ENCODE measurements at regions not wholly inside any gene's neighbourhood (a gene's known extent, or its start where the extent isn't known, plus 50 kb on each side); places are given as distances from the start of the nearest gene placed in this dataset.
"Not testable (repeated sequence)": the region's sequence is repeated elsewhere in the genome, so short reads cannot be mapped to it uniquely, and the experiment has no call there.

GRCh38 chr6:96394727-96395126 is 126.9 kb upstream of the UFL1 start:
- Mint-ChIP-seq H3K9me3 (peaks cover 0 to 2% of the 10 kb centered on the region in 2 donors), H3K27ac (no peak overlapping the region), H3K27me3 (ENCODE audit: low read depth) (no peaks in the 10 kb centered on the region), H3K4me3 (no peak overlapping the region), H3K36me3 (ENCODE audit: insufficient read depth in 2 of 2) (no peaks in the 10 kb centered on the region), H3K4me1 (ENCODE audit: low read depth) (no peaks in the 10 kb centered on the region)
- ATAC-seq (replicated peaks in 1 of 2) (no peak), DNase-seq (no peak)

- Mint-ChIP-seq H3K9me3 (no peaks in the 10 kb centered on the region), H3K4me1 (ENCODE audit: low read depth) (no peaks in the 10 kb centered on the region), H3K27me3 (ENCODE audit: low read depth) (no peaks in the 10 kb centered on the region), H3K36me3 (ENCODE audit: insufficient read depth in 2 of 2) (peaks cover 0 to 1% of the 10 kb centered on the region in 2 donors), H3K4me3 (no peak overlapping the region), H3K27ac (no peak overlapping the region)
- ATAC-seq (replicated peaks in 1 of 2) (no peak), DNase-seq (no peak)
Measured at GRCh38 chr6:96410467-96410866, 111.1 kb upstream of the UFL1 start.

GRCh38 chr6:96420294-96420693 is 101.3 kb upstream of the UFL1 start:
- no peak for ATAC-seq (replicated peaks in 1 of 2)
- H3K27ac Mint-ChIP-seq = no peak overlapping the region
- H3K4me3 Mint-ChIP-seq = no peak overlapping the region
- peaks cover 0 to 3% of the 10 kb centered on the region in 2 donors for H3K36me3 Mint-ChIP-seq (ENCODE audit: insufficient read depth in 2 of 2)
- DNase-seq = no peak
- H3K4me1 Mint-ChIP-seq (ENCODE audit: low read depth) = no peaks in the 10 kb centered on the region
- H3K27me3 Mint-ChIP-seq (ENCODE audit: low read depth) = no peaks in the 10 kb centered on the region
- H3K9me3 Mint-ChIP-seq = peaks cover 4 to 7% of the 10 kb centered on the region in 2 donors

GRCh38 chr6:96433950-96434349 is 87.7 kb upstream of the UFL1 start:
- H3K9me3 Mint-ChIP-seq = peaks cover 8 to 14% of the 10 kb centered on the region in 2 donors

GRCh38 chr6:96436398-96436797 is 85.2 kb upstream of the UFL1 start:
- DNase-seq = no peak
- peaks cover 2 to 10% of the 10 kb centered on the region in 2 donors for H3K9me3 Mint-ChIP-seq
- no peaks in the 10 kb centered on the region for H3K27me3 Mint-ChIP-seq (ENCODE audit: low read depth)

More at GRCh38 chr6:96433950-96434349, 87.7 kb upstream of the UFL1 start:
- Mint-ChIP-seq H3K36me3 (ENCODE audit: insufficient read depth in 2 of 2) (peaks cover 5 to 6% of the 10 kb centered on the region in 2 donors), H3K4me3 (no peak overlapping the region), H3K27me3 (ENCODE audit: low read depth) (no peaks in the 10 kb centered on the region), H3K4me1 (ENCODE audit: low read depth) (peaks cover 9% of the 10 kb centered on the region), H3K27ac (no peak overlapping the region)
- ATAC-seq (replicated peaks in 1 of 2) = no peak
- DNase-seq = no peak

GRCh38 chr6:96437228-96437627 is 84.4 kb upstream of the UFL1 start:
- not testable (repeated sequence) for ATAC-seq (replicated peaks in 1 of 2); H3K27ac Mint-ChIP-seq; H3K9me3 Mint-ChIP-seq; DNase-seq; H3K4me3 Mint-ChIP-seq; H3K36me3 Mint-ChIP-seq (ENCODE audit: insufficient read depth in 2 of 2); H3K27me3 Mint-ChIP-seq (ENCODE audit: low read depth); H3K4me1 Mint-ChIP-seq (ENCODE audit: low read depth)

More at GRCh38 chr6:96436398-96436797, 85.2 kb upstream of the UFL1 start:
- no peak overlapping the region for H3K4me3 Mint-ChIP-seq
- H3K36me3 Mint-ChIP-seq (ENCODE audit: insufficient read depth in 2 of 2) = peaks cover 5% of the 10 kb centered on the region in 2 donors
- H3K27ac Mint-ChIP-seq = no peak overlapping the region
- ATAC-seq (replicated peaks in 1 of 2) = no peak
- no peaks in the 10 kb centered on the region for H3K4me1 Mint-ChIP-seq (ENCODE audit: low read depth)

- Mint-ChIP-seq H3K9me3 (peaks cover 0 to 2% of the 10 kb centered on the region in 2 donors), H3K4me3 (no peak overlapping the region), H3K36me3 (ENCODE audit: insufficient read depth in 2 of 2) (peaks cover 0 to 2% of the 10 kb centered on the region in 2 donors), H3K4me1 (ENCODE audit: low read depth) (no peaks in the 10 kb centered on the region), H3K27me3 (ENCODE audit: low read depth) (peaks cover 5% of the 10 kb centered on the region), H3K27ac (no peak overlapping the region)
- ATAC-seq (replicated peaks in 1 of 2) (no peak), DNase-seq (no peak)
Measured at GRCh38 chr6:96450082-96450769, 71.4 kb upstream of the UFL1 start.

GRCh38 chr6:96450770-96451130 is 70.9 kb upstream of the UFL1 start:
- peaks cover 0 to 2% of the 10 kb centered on the region in 2 donors for H3K36me3 Mint-ChIP-seq (ENCODE audit: insufficient read depth in 2 of 2)
- ATAC-seq (replicated peaks in 1 of 2) = no peak
- no peak for DNase-seq
- H3K9me3 Mint-ChIP-seq = peaks cover 0 to 2% of the 10 kb centered on the region in 2 donors
- peaks cover 5% of the 10 kb centered on the region for H3K27me3 Mint-ChIP-seq (ENCODE audit: low read depth)
- no peak overlapping the region for H3K4me3 Mint-ChIP-seq
- H3K27ac Mint-ChIP-seq = no peak overlapping the region
- H3K4me1 Mint-ChIP-seq (ENCODE audit: low read depth) = no peaks in the 10 kb centered on the region

- H3K9me3 Mint-ChIP-seq = no peaks in the 10 kb centered on the region
- ATAC-seq (replicated peaks in 1 of 2) = no peak
- H3K27ac Mint-ChIP-seq = no peak overlapping the region
- no peak for DNase-seq
- peaks cover 3% of the 10 kb centered on the region for H3K27me3 Mint-ChIP-seq (ENCODE audit: low read depth)
- H3K4me3 Mint-ChIP-seq = no peak overlapping the region
- H3K4me1 Mint-ChIP-seq (ENCODE audit: low read depth) = no peaks in the 10 kb centered on the region
- H3K36me3 Mint-ChIP-seq (ENCODE audit: insufficient read depth in 2 of 2) = no peaks in the 10 kb centered on the region
Measured at GRCh38 chr6:96458771-96459170, 62.8 kb upstream of the UFL1 start.

GRCh38 chr6:96460052-96460700 is 61.4 kb upstream of the UFL1 start:
- Mint-ChIP-seq H3K27ac (no peak overlapping the region), H3K9me3 (no peaks in the 10 kb centered on the region), H3K4me1 (ENCODE audit: low read depth) (peaks cover 3% of the 10 kb centered on the region), H3K27me3 (ENCODE audit: low read depth) (peaks cover 6% of the 10 kb centered on the region), H3K4me3 (no peak overlapping the region), H3K36me3 (ENCODE audit: insufficient read depth in 2 of 2) (no peaks in the 10 kb centered on the region)
- ATAC-seq (replicated peaks in 1 of 2) = no peak
- DNase-seq = no peak

- ATAC-seq (replicated peaks in 1 of 2) (peak; percentile 55 to 59), DNase-seq (peak; percentile 5 to 8)
- no peaks in the 10 kb centered on the region for H3K36me3 Mint-ChIP-seq (ENCODE audit: insufficient read depth in 2 of 2)
- peaks cover 34% of the 10 kb centered on the region for H3K4me1 Mint-ChIP-seq (ENCODE audit: low read depth)
- no peaks in the 10 kb centered on the region for H3K9me3 Mint-ChIP-seq
- no peak overlapping the region for H3K27ac Mint-ChIP-seq
- peaks cover 12% of the 10 kb centered on the region for H3K27me3 Mint-ChIP-seq (ENCODE audit: low read depth)
- H3K4me3 Mint-ChIP-seq = peak overlapping the region in 1 of 2 donors; percentile 8
Measured at GRCh38 chr6:96465321-96465903, 56.2 kb upstream of the UFL1 start.

GRCh38 chr6:96466147-96466863 is 55.3 kb upstream of the UFL1 start:
- Mint-ChIP-seq H3K4me3 (peak overlapping the region in 1 of 2 donors; percentile 3), H3K36me3 (ENCODE audit: insufficient read depth in 2 of 2) (no peaks in the 10 kb centered on the region), H3K4me1 (ENCODE audit: low read depth) (peaks cover 34% of the 10 kb centered on the region), H3K9me3 (no peaks in the 10 kb centered on the region), H3K27ac (no peak overlapping the region), H3K27me3 (ENCODE audit: low read depth) (peaks cover 12% of the 10 kb centered on the region)
- peak; percentile 76 to 82 for ATAC-seq (replicated peaks in 1 of 2)
- no peak for DNase-seq

- H3K9me3 Mint-ChIP-seq = no peaks in the 10 kb centered on the region
Measured at GRCh38 chr6:96467814-96468213, 53.8 kb upstream of the UFL1 start.

More at GRCh38 chr6:96467814-96468213, 53.8 kb upstream of the UFL1 start:
- Mint-ChIP-seq H3K36me3 (ENCODE audit: insufficient read depth in 2 of 2) (no peaks in the 10 kb centered on the region), H3K27ac (no peak overlapping the region), H3K4me3 (no peak overlapping the region), H3K27me3 (ENCODE audit: low read depth) (peaks cover 12% of the 10 kb centered on the region), H3K4me1 (ENCODE audit: low read depth) (peaks cover 34% of the 10 kb centered on the region)
- no peak for DNase-seq
- ATAC-seq (replicated peaks in 1 of 2) = peak in 1 of 2 donors; percentile 35

All from activated T-cell treated with anti-CD3 and anti-CD28 coated beads, Interleukin-2, amount 50 U/mL, for 72 hours (primary cell).